ENCODE measurements at regions not wholly inside any gene's neighbourhood (a gene's known extent, or its start where the extent isn't known, plus 50 kb on each side); places are given as distances from the start of the nearest gene placed in this dataset.

- Mint-ChIP-seq H3K9me3 (peaks cover 8% of the 10 kb centered on the region), H3K27me3 (ENCODE audit: insufficient read depth) (no peaks in the 10 kb centered on the region), H3K36me3 (ENCODE audit: low read depth) (no peaks in the 10 kb centered on the region), H3K27ac (no peak overlapping the region), H3K4me3 (no peak overlapping the region), H3K4me1 (no peaks in the 10 kb centered on the region)
- H3K4me3 ChIP-seq (ENCODE audit: low read length) = no peak overlapping the region
- DNase-seq = no peak
- peaks cover 11% of the 10 kb centered on the region for H3K9me3 ChIP-seq (ENCODE audit: control insufficient read depth, low read length)
- H3K27me3 ChIP-seq (ENCODE audit: control insufficient read depth, insufficient read depth, low read length, poor library complexity, severe bottlenecking) = no peaks in the 10 kb centered on the region
- no peak overlapping the region for H3K27ac ChIP-seq (ENCODE audit: low read depth, low read length)
- H3K9ac ChIP-seq (ENCODE audit: extremely low read depth, low read length, poor library complexity, severe bottlenecking) = no peak overlapping the region
- H3K4me1 ChIP-seq (ENCODE audit: control insufficient read depth, insufficient read depth, low read length) = no peaks in the 10 kb centered on the region
- no peaks in the 10 kb centered on the region for H3K36me3 ChIP-seq (ENCODE audit: control insufficient read depth, insufficient read depth, low read length)
- TF ChIP-seq, protein P1, sequence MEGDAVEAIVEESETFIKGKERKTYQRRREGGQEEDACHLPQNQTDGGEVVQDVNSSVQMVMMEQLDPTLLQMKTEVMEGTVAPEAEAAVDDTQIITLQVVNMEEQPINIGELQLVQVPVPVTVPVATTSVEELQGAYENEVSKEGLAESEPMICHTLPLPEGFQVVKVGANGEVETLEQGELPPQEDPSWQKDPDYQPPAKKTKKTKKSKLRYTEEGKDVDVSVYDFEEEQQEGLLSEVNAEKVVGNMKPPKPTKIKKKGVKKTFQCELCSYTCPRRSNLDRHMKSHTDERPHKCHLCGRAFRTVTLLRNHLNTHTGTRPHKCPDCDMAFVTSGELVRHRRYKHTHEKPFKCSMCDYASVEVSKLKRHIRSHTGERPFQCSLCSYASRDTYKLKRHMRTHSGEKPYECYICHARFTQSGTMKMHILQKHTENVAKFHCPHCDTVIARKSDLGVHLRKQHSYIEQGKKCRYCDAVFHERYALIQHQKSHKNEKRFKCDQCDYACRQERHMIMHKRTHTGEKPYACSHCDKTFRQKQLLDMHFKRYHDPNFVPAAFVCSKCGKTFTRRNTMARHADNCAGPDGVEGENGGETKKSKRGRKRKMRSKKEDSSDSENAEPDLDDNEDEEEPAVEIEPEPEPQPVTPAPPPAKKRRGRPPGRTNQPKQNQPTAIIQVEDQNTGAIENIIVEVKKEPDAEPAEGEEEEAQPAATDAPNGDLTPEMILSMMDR (conservative IDR thresholded peaks at IDR 0.05) = no peak
- 100% methylated on average over 1 of the region's 1 CpG for WGBS, 2 experiments (ENCODE audit: insufficient coverage in 1 of 2, insufficient read length in 1 of 2)
These were observed 312.8 kb upstream of the PTCHD4 start for GRCh38 chr6:48423640-48424365.

- no peak overlapping the region for H3K27ac ChIP-seq (ENCODE audit: low read depth, low read length)
- TF ChIP-seq, protein P1 (conservative IDR thresholded peaks at IDR 0.05) = no peak
- H3K4me1 ChIP-seq (ENCODE audit: control insufficient read depth, insufficient read depth, low read length) = no peaks in the 10 kb centered on the region
- no peak for DNase-seq
- H3K27me3 Mint-ChIP-seq (ENCODE audit: insufficient read depth) = no peaks in the 10 kb centered on the region
- H3K27me3 ChIP-seq (ENCODE audit: control insufficient read depth, insufficient read depth, low read length, poor library complexity, severe bottlenecking) = no peaks in the 10 kb centered on the region
- no peaks in the 10 kb centered on the region for H3K4me1 Mint-ChIP-seq
- H3K36me3 Mint-ChIP-seq (ENCODE audit: low read depth) = no peaks in the 10 kb centered on the region
- H3K4me3 ChIP-seq (ENCODE audit: low read length) = no peak overlapping the region
- peaks cover 8% of the 10 kb centered on the region for H3K9me3 Mint-ChIP-seq
- no peak overlapping the region for H3K4me3 Mint-ChIP-seq
- no peaks in the 10 kb centered on the region for H3K36me3 ChIP-seq (ENCODE audit: control insufficient read depth, insufficient read depth, low read length)
- WGBS, 2 experiments (ENCODE audit: insufficient coverage in 1 of 2, insufficient read length in 1 of 2) = 83% methylated on average over 1 of the region's 1 CpG; no CpG with 5 or more reads in 1 of the 2 experiments
- no peak overlapping the region for H3K27ac Mint-ChIP-seq
- H3K9ac ChIP-seq (ENCODE audit: extremely low read depth, low read length, poor library complexity, severe bottlenecking) = no peak overlapping the region
- peaks cover 11% of the 10 kb centered on the region for H3K9me3 ChIP-seq (ENCODE audit: control insufficient read depth, low read length)
These were observed 309.0 kb upstream of the PTCHD4 start for GRCh38 chr6:48419992-48420391.

DNA sequence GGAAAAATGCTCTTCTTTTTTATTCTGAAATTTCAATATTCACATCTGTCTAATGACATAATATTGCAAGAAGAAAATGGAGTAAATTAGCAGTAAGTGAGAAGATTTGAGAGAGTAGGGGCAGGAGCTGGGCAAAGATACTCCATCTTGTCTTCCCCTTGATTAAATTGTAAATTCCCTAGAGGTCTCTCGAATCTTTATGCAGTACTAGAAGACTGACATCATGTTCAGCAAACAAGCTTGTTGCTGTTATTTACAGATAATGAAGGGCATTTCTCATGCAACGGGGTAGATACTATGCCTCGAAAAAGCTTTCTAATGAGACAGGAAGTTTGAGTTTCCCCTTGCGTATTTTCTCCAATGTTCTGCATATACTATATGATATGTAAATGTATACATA is 306.9 kb upstream of the PTCHD4 start:
- peaks cover 10% of the 10 kb centered on the region for H3K9me3 ChIP-seq (ENCODE audit: control insufficient read depth, low read length)
- no peak overlapping the region for H3K27ac ChIP-seq (ENCODE audit: low read depth, low read length)

More for the DNA sequence above, 306.9 kb upstream of the PTCHD4 start:
- DNase-seq = no peak
- H3K27ac Mint-ChIP-seq = no peak overlapping the region
- no peaks in the 10 kb centered on the region for H3K36me3 Mint-ChIP-seq (ENCODE audit: low read depth)
- H3K4me1 ChIP-seq (ENCODE audit: control insufficient read depth, insufficient read depth, low read length) = no peaks in the 10 kb centered on the region
- no peak overlapping the region for H3K4me3 Mint-ChIP-seq
- peaks cover 8% of the 10 kb centered on the region for H3K9me3 Mint-ChIP-seq
- H3K27me3 Mint-ChIP-seq (ENCODE audit: insufficient read depth) = no peaks in the 10 kb centered on the region
- no peaks in the 10 kb centered on the region for H3K36me3 ChIP-seq (ENCODE audit: control insufficient read depth, insufficient read depth, low read length)
- no peaks in the 10 kb centered on the region for H3K4me1 Mint-ChIP-seq
- no peaks in the 10 kb centered on the region for H3K27me3 ChIP-seq (ENCODE audit: control insufficient read depth, insufficient read depth, low read length, poor library complexity, severe bottlenecking)
- 91 to 97% methylated on average over 3 of the region's 4 CpGs for WGBS, 2 experiments (ENCODE audit: insufficient coverage in 1 of 2, insufficient read length in 1 of 2)
- H3K9ac ChIP-seq (ENCODE audit: extremely low read depth, low read length, poor library complexity, severe bottlenecking) = no peak overlapping the region
- TF ChIP-seq, protein P1 (conservative IDR thresholded peaks at IDR 0.05) = no peak
- H3K4me3 ChIP-seq (ENCODE audit: low read length) = no peak overlapping the region

All from endodermal cell (in vitro differentiated cells).